Ovary (tissue), 7 donors: ENCODE measurements at regions not wholly inside any gene's neighbourhood (a gene's known extent, or its start where the extent isn't known, plus 50 kb on each side); places are given as distances from the start of the nearest gene placed in this dataset.

Experiments used
- DNase-seq, 5 donors: peaks; one replicate each; pipeline ENCODE4 v3.0.0-alpha.2; 2019 to 2020
- H3K27ac ChIP-seq, 2 donors: fragments of 200-600 bp; one replicate each; pipeline versions ENCODE4 v1.5.1 to v1.8.0; 2019 to 2022
- H3K27me3 ChIP-seq: fragments of 200-600 bp; one replicate; pipeline ENCODE4 v1.8.0; 2022
- H3K36me3 ChIP-seq: fragments of 200-600 bp; sonication (generic); one replicate; pipeline ENCODE4 v1.5.1; 2019
- H3K4me1 ChIP-seq: one replicate; pipeline ENCODE4 v1.8.1; 2013; ENCODE audit warnings: mild to moderate bottlenecking, moderate library complexity; ENCODE audit not compliant: insufficient read depth
- H3K4me3 ChIP-seq: fragments of 200-600 bp; sonication (generic); one replicate; pipeline ENCODE4 v1.5.1; 2017
- H3K9me3 ChIP-seq, 2 donors: fragments of 200-600 bp in 1 of 2; sonication (generic) in 1 of 2; one replicate each; pipeline versions ENCODE4 v1.5.1 to v1.8.1; 2013 to 2019; ENCODE audit warnings: mild to moderate bottlenecking in 1 of 2, moderate library complexity in 1 of 2
- CTCF ChIP-seq, 3 donors: fragments of 450-650 bp in 2 of 3; fragments of 200-600 bp in 1 of 3; IDR thresholded peaks; one replicate each; pipeline versions ENCODE4 v1.5.1 to v1.8.0; 2016 to 2022; ENCODE audit warnings: antibody characterized with exemption in 3 of 3, mild to moderate bottlenecking in 1 of 3
- EP300 ChIP-seq: sonication (generic); formaldehyde crosslinking; IDR thresholded peaks from one replicate; pipeline ENCODE4 v1.6.1; 2017; ENCODE audit warnings: antibody characterized with exemption
- POLR2A ChIP-seq: fragments of 450-650 bp; IDR thresholded peaks from one replicate; pipeline ENCODE4 v1.6.1; 2017; ENCODE audit warnings: antibody characterized with exemption, mild to moderate bottlenecking, moderate library complexity
- WGBS, 3 donors: extraction: QIAGEN DNeasy Blood & Tissue Kit in 1 of 3; methylation state at CpG; one replicate each; pipeline versions ENCODE4 v1.1.5 to v1.1.7; 2013 to 2017; 5-methylcytosine and 5-hydroxymethylcytosine counted together
- intact Hi-C, 4 donors: fragments of 100-400 bp; cut with DNase I; formaldehyde crosslinking; loops; one replicate each; pipeline versions ENCODE4 v1.11.0 to v1.15.1; 2022 to 2023
- donor health status: DM: no; HTN: no; CAD: no; lungs with moderate emphysema.
- donor health status: DM: no; HTN: no; CAD: no.
- donor health status: Bipolar disorder and iron deficiency.
- donor health status: DM: no; HTN: no; CAD: no.
- donor health status: DM: yes; HTN: yes; CAD: no.

- Histone ChIP-seq H3K4me3 (no peak overlapping the region), H3K27me3 (no peaks in the 10 kb centered on the region), H3K4me1 (no peaks in the 10 kb centered on the region), H3K9me3 (no peaks in the 10 kb centered on the region), H3K27ac (no peak overlapping the region), H3K36me3 (no peaks in the 10 kb centered on the region)
- no peak for DNase-seq
- TF ChIP-seq CTCF (IDR thresholded peaks at IDR 0.05): no peak
- no peak for TF ChIP-seq EP300
- TF ChIP-seq POLR2A: no peak
- WGBS, 3 donors: 14 to 36% (median 27%) methylated on average over 4 of the region's 4 CpGs
- intact Hi-C loops: no loop called here
Observed at GRCh38 chr2:7508296-7508943, 591.2 kb downstream of the RNF144A start.

- Histone ChIP-seq H3K9me3 (no peaks in the 10 kb centered on the region), H3K4me1 (no peaks in the 10 kb centered on the region), H3K27me3 (no peaks in the 10 kb centered on the region), H3K27ac (no peak overlapping the region), H3K4me3 (no peak overlapping the region), H3K36me3 (no peaks in the 10 kb centered on the region)
- WGBS, 3 donors: 91 to 97% (median 93%) methylated on average over 4 of the region's 4 CpGs
- TF ChIP-seq CTCF (IDR thresholded peaks at IDR 0.05) (no peak), POLR2A (no peak), EP300 (no peak)
- DNase-seq: no peak
- intact Hi-C loops: no loop called here
Observed at GRCh38 chr2:7510353-7510752, 593.1 kb downstream of the RNF144A start.

DNA sequence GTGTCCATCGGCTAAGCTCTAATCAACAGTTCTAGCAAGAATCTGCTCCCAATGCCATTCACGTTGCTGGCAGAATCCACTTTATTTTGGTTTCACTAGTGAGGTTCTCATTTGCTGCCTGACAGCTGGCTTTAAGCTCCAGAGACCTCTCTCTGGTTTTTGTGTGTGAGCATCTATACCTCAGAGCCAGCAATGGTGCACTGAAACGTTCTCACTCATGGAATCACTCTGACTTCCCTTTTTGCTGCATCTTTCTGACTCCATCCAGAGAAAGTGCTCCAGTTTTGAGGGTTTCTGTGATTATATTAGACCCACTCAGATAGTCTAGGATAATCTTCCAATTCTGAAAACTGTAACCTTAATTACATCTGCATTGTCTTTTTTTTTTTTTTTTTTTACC lies 596.6 kb downstream of the RNF144A start:
- Histone ChIP-seq H3K4me1 (no peaks in the 10 kb centered on the region), H3K36me3 (no peaks in the 10 kb centered on the region), H3K4me3 (no peak overlapping the region), H3K27ac (no peak overlapping the region), H3K27me3 (no peaks in the 10 kb centered on the region), H3K9me3 (no peaks in the 10 kb centered on the region)
- WGBS, 3 donors: 69 to 84% (median 72%) methylated on average over 3 of the region's 3 CpGs
- intact Hi-C loops: no loop called here
- no peak for DNase-seq
- TF ChIP-seq POLR2A (no peak), EP300 (no peak), CTCF (IDR thresholded peaks at IDR 0.05) (no peak)

- H3K27me3 ChIP-seq: no peaks in the 10 kb centered on the region
- intact Hi-C loops: no loop called here
- no peak for TF ChIP-seq POLR2A
- no peak for TF ChIP-seq CTCF (IDR thresholded peaks at IDR 0.05)
- TF ChIP-seq EP300: no peak
- H3K4me1 ChIP-seq: no peaks in the 10 kb centered on the region
- no peak overlapping the region for H3K4me3 ChIP-seq
- H3K9me3 ChIP-seq: no peaks in the 10 kb centered on the region
- H3K27ac ChIP-seq: no peak overlapping the region
- no peaks in the 10 kb centered on the region for H3K36me3 ChIP-seq
- DNase-seq: no peak
Observed at GRCh38 chr2:7515327-7515726, 598.1 kb downstream of the RNF144A start.
